CD4-positive, alpha-beta T cell treated with Interleukin-17A for 4 hours (primary cell): ENCODE measurements at regions not wholly inside any gene's neighbourhood (a gene's known extent, or its start where the extent isn't known, plus 50 kb on each side); places are given as distances from the start of the nearest gene placed in this dataset.
"Not testable (repeated sequence)": the region's sequence is repeated elsewhere in the genome, so short reads cannot be mapped to it uniquely, and the experiment has no call there.

Source experiments
- DNase-seq: peaks from one replicate; pipeline ENCODE4 v3.0.0-alpha.2; 2020; ENCODE audit warnings: mixed read lengths

GRCh38 chr12:13337791-13338190, 141.3 kb downstream of the EMP1 start:
- DNase-seq = no peak

GRCh38 chr12:13336216-13336615, 139.7 kb downstream of the EMP1 start:
- no peak for DNase-seq

- DNase-seq = no peak
Measured at GRCh38 chr12:13328535-13328934, 132.0 kb downstream of the EMP1 start.

- no peak for DNase-seq
Measured at GRCh38 chr12:13326076-13326475, 129.6 kb downstream of the EMP1 start.

GRCh38 chr12:13325037-13325436, 128.5 kb downstream of the EMP1 start:
- not testable (repeated sequence) for DNase-seq

- DNase-seq = no peak
Measured at GRCh38 chr12:13318231-13319015, 121.9 kb downstream of the EMP1 start.

GRCh38 chr12:13316587-13317246, 120.2 kb downstream of the EMP1 start:
- DNase-seq = no peak

GRCh38 chr12:13313886-13314285, 117.4 kb downstream of the EMP1 start:
- DNase-seq = no peak

- no peak for DNase-seq
Measured at GRCh38 chr12:13311551-13311950, 115.0 kb downstream of the EMP1 start.

- no peak for DNase-seq
Measured at GRCh38 chr12:13307143-13307816, 110.8 kb downstream of the EMP1 start.

- no peak for DNase-seq
Measured at GRCh38 chr12:13304924-13305323, 108.4 kb downstream of the EMP1 start.

GRCh38 chr12:13299457-13299856, 102.9 kb downstream of the EMP1 start:
- no peak for DNase-seq

- DNase-seq = no peak
Measured at GRCh38 chr12:13293096-13293495, 96.6 kb downstream of the EMP1 start.

GRCh38 chr12:13289653-13290289, 93.2 kb downstream of the EMP1 start:
- DNase-seq = no peak

- DNase-seq = no peak
Measured at GRCh38 chr12:13288937-13289652, 92.6 kb downstream of the EMP1 start.

GRCh38 chr12:13288501-13288900, 92.0 kb downstream of the EMP1 start:
- no peak for DNase-seq

GRCh38 chr12:13283867-13284266, 87.3 kb downstream of the EMP1 start:
- DNase-seq = no peak

- no peak for DNase-seq
Measured at GRCh38 chr12:13282861-13283260, 86.3 kb downstream of the EMP1 start.

GRCh38 chr12:13278249-13278787, 81.8 kb downstream of the EMP1 start:
- DNase-seq = peak; percentile 72

GRCh38 chr12:13277293-13277692, 80.8 kb downstream of the EMP1 start:
- no peak for DNase-seq

- DNase-seq = no peak
Measured at GRCh38 chr12:13275241-13276085, 78.9 kb downstream of the EMP1 start.
